Smooth muscle cell (in vitro differentiated cells): ENCODE measurements at regions not wholly inside any gene's neighbourhood (a gene's known extent, or its start where the extent isn't known, plus 50 kb on each side); places are given as distances from the start of the nearest gene placed in this dataset.

Source experiments
- DNase-seq: peaks from one replicate; lab custom pipeline; 2025; ENCODE audit not compliant: unreplicated experiment; lab: John Stamatoyannopoulos, UW
- H2AFZ ChIP-seq: fragments of 200-600 bp; sonication (generic); 2 replicates; pipeline ENCODE4 v1.6.0; 2016; ENCODE audit warnings: antibody characterized with exemption, low read depth, mild to moderate bottlenecking
- H3F3A ChIP-seq: fragments of 200-600 bp; sonication (generic); 2 replicates; pipeline ENCODE4 v1.6.0; 2017; ENCODE audit warnings: antibody characterized with exemption, low read depth
- H3K27ac ChIP-seq: fragments of 200-600 bp; sonication (generic); 2 replicates; pipeline ENCODE4 v1.5.1; 2016; ENCODE audit warnings: low read depth, mild to moderate bottlenecking
- H3K27me3 ChIP-seq: fragments of 200-600 bp; sonication (generic); 2 replicates; pipeline ENCODE4 v1.6.1; 2016; ENCODE audit warnings: low read depth, mild to moderate bottlenecking
- H3K36me3 ChIP-seq: fragments of 200-600 bp; sonication (generic); 2 replicates; pipeline ENCODE4 v1.5.1; 2016; ENCODE audit warnings: low read depth
- H3K4me1 ChIP-seq: fragments of 200-600 bp; sonication (generic); 2 replicates; pipeline ENCODE4 v1.5.1; 2016; ENCODE audit warnings: low read depth
- H3K4me2 ChIP-seq: fragments of 200-600 bp; sonication (generic); 2 replicates; pipeline ENCODE4 v1.6.0; 2016; ENCODE audit warnings: mild to moderate bottlenecking
- H3K4me3 ChIP-seq: fragments of 200-600 bp; sonication (generic); 2 replicates; pipeline ENCODE4 v1.5.1; 2016; ENCODE audit warnings: mild to moderate bottlenecking
- H3K79me2 ChIP-seq: fragments of 200-600 bp; sonication (generic); 2 replicates; pipeline ENCODE4 v1.6.0; 2016; ENCODE audit warnings: low read depth, mild to moderate bottlenecking
- H3K9ac ChIP-seq: fragments of 200-600 bp; sonication (generic); 2 replicates; pipeline ENCODE4 v1.6.0; 2016; ENCODE audit warnings: low read depth
- H3K9me3 ChIP-seq: fragments of 200-600 bp; sonication (generic); replicated peaks from 2 replicates; pipeline ENCODE4 v1.5.1; 2016; ENCODE audit warnings: low read depth
- H4K20me1 ChIP-seq: fragments of 200-600 bp; sonication (generic); 2 replicates; pipeline ENCODE4 v1.6.0; 2016; ENCODE audit warnings: low read depth
- CTCF ChIP-seq: fragments of 200-600 bp; sonication (generic); IDR thresholded peaks from 2 replicates; pipeline ENCODE4 v1.5.1; 2017; ENCODE audit warnings: borderline replicate concordance, mild to moderate bottlenecking, antibody characterized with exemption; ENCODE audit not compliant: insufficient read depth, poor library complexity, severe bottlenecking
- WGBS: methylation state at CpG from one replicate; pipeline ENCODE4 v1.1.7; 2016; ENCODE audit warnings: low lambda C conversion rate; 5-methylcytosine and 5-hydroxymethylcytosine counted together

- Histone ChIP-seq H2AFZ (no peak overlapping the region), H3K4me3 (no peak overlapping the region), H3K36me3 (no peaks in the 10 kb centered on the region), H3K4me1 (no peaks in the 10 kb centered on the region), H3K9me3 (no peaks in the 10 kb centered on the region), H3K9ac (no peak overlapping the region), H3K4me2 (no peak overlapping the region), H3K27ac (no peak overlapping the region), H3K27me3 (no peaks in the 10 kb centered on the region), H4K20me1 (no peaks in the 10 kb centered on the region), H3K79me2 (no peaks in the 10 kb centered on the region), H3F3A (no peaks in the 10 kb centered on the region)
- WGBS = 84% methylated on average over 4 of the region's 4 CpGs
- no peak for TF ChIP-seq CTCF
- DNase-seq = no peak
These were observed 93.8 kb upstream of the SKOR2 start for GRCh38 chr18:47345291-47345690.

GRCh38 chr18:47343291-47343690 lies 91.8 kb upstream of the SKOR2 start:
- H4K20me1 ChIP-seq = no peaks in the 10 kb centered on the region

GRCh38 chr18:47342566-47342965 lies 91.1 kb upstream of the SKOR2 start:
- Histone ChIP-seq H3K4me3 (no peak overlapping the region), H3K36me3 (no peaks in the 10 kb centered on the region), H3K27me3 (peaks cover 11% of the 10 kb centered on the region), H4K20me1 (no peaks in the 10 kb centered on the region), H3K4me2 (no peak overlapping the region), H3K79me2 (no peaks in the 10 kb centered on the region), H3K9ac (no peak overlapping the region), H3K9me3 (no peaks in the 10 kb centered on the region), H3K4me1 (no peaks in the 10 kb centered on the region), H3K27ac (no peak overlapping the region), H3F3A (no peaks in the 10 kb centered on the region), H2AFZ (no peak overlapping the region)
- 87% methylated on average over 1 of the region's 1 CpG for WGBS
- TF ChIP-seq CTCF = no peak
- no peak for DNase-seq

More at GRCh38 chr18:47343291-47343690, 91.8 kb upstream of the SKOR2 start:
- H3K9me3 ChIP-seq = no peaks in the 10 kb centered on the region
- no peaks in the 10 kb centered on the region for H3K79me2 ChIP-seq
- H3K4me3 ChIP-seq = no peak overlapping the region
- no peak overlapping the region for H3K9ac ChIP-seq
- no peaks in the 10 kb centered on the region for H3F3A ChIP-seq
- no peaks in the 10 kb centered on the region for H3K36me3 ChIP-seq
- H3K4me2 ChIP-seq = no peak overlapping the region
- H3K4me1 ChIP-seq = no peaks in the 10 kb centered on the region
- no peak overlapping the region for H3K27ac ChIP-seq
- peaks cover 4% of the 10 kb centered on the region for H3K27me3 ChIP-seq
- no peak for TF ChIP-seq CTCF
- no peak overlapping the region for H2AFZ ChIP-seq
- 46% methylated on average over 4 of the region's 4 CpGs for WGBS
- DNase-seq = no peak

- no peaks in the 10 kb centered on the region for H3K9me3 ChIP-seq
- no peaks in the 10 kb centered on the region for H3K36me3 ChIP-seq
- no peaks in the 10 kb centered on the region for H3F3A ChIP-seq
- WGBS = 82% methylated on average over 6 of the region's 6 CpGs
- no peak overlapping the region for H3K4me2 ChIP-seq
- DNase-seq = no peak
- no peak for TF ChIP-seq CTCF
- H3K9ac ChIP-seq = no peak overlapping the region
- H4K20me1 ChIP-seq = no peaks in the 10 kb centered on the region
- no peaks in the 10 kb centered on the region for H3K79me2 ChIP-seq
- H2AFZ ChIP-seq = no peak overlapping the region
- peaks cover 12% of the 10 kb centered on the region for H3K27me3 ChIP-seq
- H3K27ac ChIP-seq = no peak overlapping the region
- no peaks in the 10 kb centered on the region for H3K4me1 ChIP-seq
- no peak overlapping the region for H3K4me3 ChIP-seq
These were observed 90.2 kb upstream of the SKOR2 start for GRCh38 chr18:47341678-47342077.
